HEK293 (cell line): ENCODE measurements at regions not wholly inside any gene's neighbourhood (a gene's known extent, or its start where the extent isn't known, plus 50 kb on each side); places are given as distances from the start of the nearest gene placed in this dataset.

Source experiments
- CTCF ChIA-PET: fragments of 350-600 bp; formaldehyde crosslinking; extraction: SDS; loops from one replicate; lab custom pipeline; 2021; ENCODE audit warnings: antibody characterized with exemption; lab: Yijun Ruan, JAX
- POLR2A ChIA-PET: fragments of 300-600 bp; formaldehyde crosslinking; extraction: SDS; loops from one replicate; lab custom pipeline; 2020; ENCODE audit warnings: antibody characterized with exemption, inconsistent platforms; lab: Yijun Ruan, JAX
- H3K27ac ChIP-seq: fragments of 200-500 bp; sonication (Bioruptor generic); 2 replicates; pipeline ENCODE4 v1.5.1; 2014; ENCODE audit warnings: low read depth, low read length, control low read depth, inconsistent platforms; ENCODE audit errors: extremely low read depth
- H3K36me3 ChIP-seq, 2 experiments: fragments of 200-500 bp in 1 of 2; sonication (Bioruptor generic) in 1 of 2; 1 replicate in 1 of 2; 2 replicates in 1 of 2; pipeline ENCODE4 v1.5.1; 2014 to 2017; ENCODE audit warnings: inconsistent platforms in 2 of 2, low read length in 2 of 2; ENCODE audit not compliant: control insufficient read depth in 2 of 2, insufficient read depth in 1 of 2
- H3K4me1 ChIP-seq: fragments of 200-500 bp; sonication (Bioruptor generic); 2 replicates; pipeline ENCODE4 v1.5.1; 2014; ENCODE audit warnings: mild to moderate bottlenecking, low read length, inconsistent platforms; ENCODE audit not compliant: control insufficient read depth, insufficient read depth
- H3K4me3 ChIP-seq: 2 replicates; pipeline ENCODE4 v1.5.1; 2011; ENCODE audit warnings: low read depth, mild to moderate bottlenecking, control low read depth, low read length, moderate library complexity
- H3K9me3 ChIP-seq: fragments of 200-500 bp; sonication (Bioruptor generic); 2 replicates; pipeline ENCODE4 v1.5.1; 2014; ENCODE audit warnings: low read depth, low read length, inconsistent platforms; ENCODE audit not compliant: control insufficient read depth, insufficient read depth
- YY2 ChIP-seq: fragments of 450-650 bp; formaldehyde crosslinking; IDR thresholded peaks from 2 replicates; pipeline ENCODE4 v1.5.1; 2016; ENCODE audit warnings: missing biosample characterization, missing genetic modification characterization
- ZBTB1 ChIP-seq: fragments of 450-650 bp; formaldehyde crosslinking; IDR thresholded peaks from 2 replicates; pipeline ENCODE4 v1.5.1; 2016; ENCODE audit warnings: missing biosample characterization, missing genetic modification characterization
- ZBTB21 ChIP-seq: fragments of 450-650 bp; formaldehyde crosslinking; IDR thresholded peaks from 2 replicates; pipeline ENCODE4 v1.5.1; 2017; ENCODE audit warnings: missing biosample characterization, missing genetic modification characterization
- ZBTB8A ChIP-seq: fragments of 450-650 bp; formaldehyde crosslinking; IDR thresholded peaks from 2 replicates; pipeline ENCODE4 v1.5.1; 2016; ENCODE audit warnings: missing biosample characterization, missing genetic modification characterization
- ZNF132 ChIP-seq: fragments of 450-650 bp; formaldehyde crosslinking; IDR thresholded peaks from 2 replicates; pipeline ENCODE4 v1.5.1; 2017; ENCODE audit warnings: missing biosample characterization, missing genetic modification characterization, borderline replicate concordance
- ZNF423 ChIP-seq: fragments of 450-650 bp; formaldehyde crosslinking; IDR thresholded peaks from 2 replicates; pipeline ENCODE4 v1.5.1; 2016; ENCODE audit warnings: missing biosample characterization, missing genetic modification characterization
- ZNF514 ChIP-seq: fragments of 450-650 bp; formaldehyde crosslinking; IDR thresholded peaks from 2 replicates; pipeline ENCODE4 v1.5.1; 2016; ENCODE audit warnings: missing biosample characterization, missing genetic modification characterization
- ZNF585B ChIP-seq: fragments of 450-650 bp; formaldehyde crosslinking; IDR thresholded peaks from 2 replicates; pipeline ENCODE4 v1.5.1; 2016; ENCODE audit warnings: missing biosample characterization, missing genetic modification characterization
- ZNF596 ChIP-seq: fragments of 450-650 bp; IDR thresholded peaks from 2 replicates; pipeline ENCODE4 v1.5.0; 2018; ENCODE audit warnings: missing biosample characterization, mild to moderate bottlenecking, missing genetic modification characterization, moderate library complexity
- ZNF677 ChIP-seq: fragments of 450-650 bp; IDR thresholded peaks from 2 replicates; pipeline ENCODE4 v1.5.0; 2018; ENCODE audit warnings: missing biosample characterization, mild to moderate bottlenecking, missing genetic modification characterization, moderate library complexity
- TF ChIP-seq, protein P1 (sequence below): fragments of 450-650 bp; formaldehyde crosslinking; IDR thresholded peaks from 2 replicates; pipeline ENCODE4 v1.5.1; 2017; ENCODE audit warnings: missing biosample characterization, missing genetic modification characterization
- TF ChIP-seq, protein P2 (sequence below): fragments of 450-650 bp; formaldehyde crosslinking; IDR thresholded peaks from 2 replicates; pipeline ENCODE4 v1.5.1; 2016; ENCODE audit warnings: missing biosample characterization, missing genetic modification characterization
- TF ChIP-seq, protein P3 (sequence below): fragments of 450-650 bp; formaldehyde crosslinking; IDR thresholded peaks from 2 replicates; pipeline ENCODE4 v1.5.1; 2017; ENCODE audit warnings: missing biosample characterization, missing genetic modification characterization
- TF ChIP-seq, protein P4 (sequence below): fragments of 450-650 bp; formaldehyde crosslinking; conservative IDR thresholded peaks from 2 replicates; pipeline ENCODE4 v1.5.1; 2016; ENCODE audit warnings: low read depth, missing biosample characterization, missing genetic modification characterization
- TF ChIP-seq, protein P5 (sequence below): fragments of 450-650 bp; formaldehyde crosslinking; IDR thresholded peaks from 2 replicates; pipeline ENCODE4 v1.5.1; 2016; ENCODE audit warnings: missing biosample characterization, missing genetic modification characterization, borderline replicate concordance

DNA sequence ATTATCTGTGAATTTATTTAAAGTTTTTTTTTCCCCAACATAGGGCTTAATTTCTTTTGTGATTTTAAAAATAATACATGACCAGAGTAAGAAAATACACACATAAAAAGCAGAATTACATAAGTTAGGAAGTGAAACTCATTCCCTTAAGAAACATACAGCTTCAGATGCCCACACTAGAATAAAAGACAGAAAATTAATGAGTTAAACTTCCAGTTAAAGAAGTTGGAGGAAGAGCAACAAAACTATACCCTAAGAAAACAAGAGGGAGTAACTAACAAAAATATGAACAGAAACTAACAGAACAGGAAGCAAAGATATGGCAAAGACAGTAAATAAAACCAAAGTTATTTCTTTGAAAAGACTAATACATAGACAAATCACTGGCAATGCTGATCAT is 107.6 kb upstream of the CEP85L start (continued):
- TF ChIP-seq, protein P1, sequence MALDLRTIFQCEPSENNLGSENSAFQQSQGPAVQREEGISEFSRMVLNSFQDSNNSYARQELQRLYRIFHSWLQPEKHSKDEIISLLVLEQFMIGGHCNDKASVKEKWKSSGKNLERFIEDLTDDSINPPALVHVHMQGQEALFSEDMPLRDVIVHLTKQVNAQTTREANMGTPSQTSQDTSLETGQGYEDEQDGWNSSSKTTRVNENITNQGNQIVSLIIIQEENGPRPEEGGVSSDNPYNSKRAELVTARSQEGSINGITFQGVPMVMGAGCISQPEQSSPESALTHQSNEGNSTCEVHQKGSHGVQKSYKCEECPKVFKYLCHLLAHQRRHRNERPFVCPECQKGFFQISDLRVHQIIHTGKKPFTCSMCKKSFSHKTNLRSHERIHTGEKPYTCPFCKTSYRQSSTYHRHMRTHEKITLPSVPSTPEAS (tag by site-specific recombination), result no peak
- no peak for TF ChIP-seq ZNF514 (tag by site-specific recombination)

DNA sequence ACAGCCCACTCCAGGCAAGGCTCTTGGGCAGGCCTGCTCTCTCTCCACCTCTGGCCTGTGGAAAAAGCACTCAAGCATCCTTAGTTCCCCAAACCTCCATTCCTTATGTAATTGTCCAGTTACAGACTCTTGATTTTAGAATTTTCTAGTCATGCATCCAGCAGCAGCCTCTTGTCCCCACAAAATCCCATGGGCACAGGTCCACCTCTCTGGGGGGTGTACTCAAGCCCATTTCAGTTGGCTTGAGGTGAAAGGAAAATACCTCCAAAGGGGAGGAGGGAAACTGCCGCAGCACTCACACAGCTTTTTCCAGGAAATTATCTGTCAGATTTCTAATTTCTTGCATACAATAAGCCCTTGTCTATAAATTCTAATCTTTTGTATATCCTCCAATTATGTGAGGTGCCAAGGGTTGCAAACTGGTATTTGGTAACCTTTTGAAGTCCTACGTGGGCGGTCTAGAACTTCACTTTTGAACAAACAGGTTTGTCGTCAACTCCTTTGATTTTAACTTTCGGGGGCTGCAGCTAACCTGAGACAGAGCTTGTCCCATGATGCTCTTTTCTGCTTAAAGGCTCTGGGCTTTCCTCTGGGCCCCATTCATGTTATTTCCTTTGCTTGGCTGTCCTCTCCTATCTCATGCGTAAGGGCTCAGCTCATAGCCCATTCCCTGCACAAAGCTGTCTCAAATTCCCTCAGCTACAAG is 104.7 kb upstream of the CEP85L start:
- Histone ChIP-seq H3K27ac (no peak overlapping the region), H3K4me3 (no peak overlapping the region), H3K9me3 (no peaks in the 10 kb centered on the region), H3K4me1 (no peaks in the 10 kb centered on the region), H3K36me3 (no peaks in the 10 kb centered on the region)
- CTCF ChIA-PET, result interaction anchor here (0.6 kb wide), 1 partner anchor 73 kb away, joined by 4 read pairs; no protein-coding TSS in a partner anchor
- TF ChIP-seq ZNF677 (tag by site-specific recombination) (no peak), ZNF596 (tag by site-specific recombination) (no peak), ZBTB8A (tag by site-specific recombination) (no peak), ZNF132 (tag by site-specific recombination) (no peak), ZBTB21 (tag by site-specific recombination) (no peak), ZBTB1 (no peak), YY2 (no peak), ZNF585B (no peak), ZNF423 (no peak)
- TF ChIP-seq, protein P2, sequence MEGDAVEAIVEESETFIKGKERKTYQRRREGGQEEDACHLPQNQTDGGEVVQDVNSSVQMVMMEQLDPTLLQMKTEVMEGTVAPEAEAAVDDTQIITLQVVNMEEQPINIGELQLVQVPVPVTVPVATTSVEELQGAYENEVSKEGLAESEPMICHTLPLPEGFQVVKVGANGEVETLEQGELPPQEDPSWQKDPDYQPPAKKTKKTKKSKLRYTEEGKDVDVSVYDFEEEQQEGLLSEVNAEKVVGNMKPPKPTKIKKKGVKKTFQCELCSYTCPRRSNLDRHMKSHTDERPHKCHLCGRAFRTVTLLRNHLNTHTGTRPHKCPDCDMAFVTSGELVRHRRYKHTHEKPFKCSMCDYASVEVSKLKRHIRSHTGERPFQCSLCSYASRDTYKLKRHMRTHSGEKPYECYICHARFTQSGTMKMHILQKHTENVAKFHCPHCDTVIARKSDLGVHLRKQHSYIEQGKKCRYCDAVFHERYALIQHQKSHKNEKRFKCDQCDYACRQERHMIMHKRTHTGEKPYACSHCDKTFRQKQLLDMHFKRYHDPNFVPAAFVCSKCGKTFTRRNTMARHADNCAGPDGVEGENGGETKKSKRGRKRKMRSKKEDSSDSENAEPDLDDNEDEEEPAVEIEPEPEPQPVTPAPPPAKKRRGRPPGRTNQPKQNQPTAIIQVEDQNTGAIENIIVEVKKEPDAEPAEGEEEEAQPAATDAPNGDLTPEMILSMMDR, result no peak
- TF ChIP-seq, protein P3, sequence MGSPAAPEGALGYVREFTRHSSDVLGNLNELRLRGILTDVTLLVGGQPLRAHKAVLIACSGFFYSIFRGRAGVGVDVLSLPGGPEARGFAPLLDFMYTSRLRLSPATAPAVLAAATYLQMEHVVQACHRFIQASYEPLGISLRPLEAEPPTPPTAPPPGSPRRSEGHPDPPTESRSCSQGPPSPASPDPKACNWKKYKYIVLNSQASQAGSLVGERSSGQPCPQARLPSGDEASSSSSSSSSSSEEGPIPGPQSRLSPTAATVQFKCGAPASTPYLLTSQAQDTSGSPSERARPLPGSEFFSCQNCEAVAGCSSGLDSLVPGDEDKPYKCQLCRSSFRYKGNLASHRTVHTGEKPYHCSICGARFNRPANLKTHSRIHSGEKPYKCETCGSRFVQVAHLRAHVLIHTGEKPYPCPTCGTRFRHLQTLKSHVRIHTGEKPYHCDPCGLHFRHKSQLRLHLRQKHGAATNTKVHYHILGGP, result no peak
- TF ChIP-seq, protein P4, sequence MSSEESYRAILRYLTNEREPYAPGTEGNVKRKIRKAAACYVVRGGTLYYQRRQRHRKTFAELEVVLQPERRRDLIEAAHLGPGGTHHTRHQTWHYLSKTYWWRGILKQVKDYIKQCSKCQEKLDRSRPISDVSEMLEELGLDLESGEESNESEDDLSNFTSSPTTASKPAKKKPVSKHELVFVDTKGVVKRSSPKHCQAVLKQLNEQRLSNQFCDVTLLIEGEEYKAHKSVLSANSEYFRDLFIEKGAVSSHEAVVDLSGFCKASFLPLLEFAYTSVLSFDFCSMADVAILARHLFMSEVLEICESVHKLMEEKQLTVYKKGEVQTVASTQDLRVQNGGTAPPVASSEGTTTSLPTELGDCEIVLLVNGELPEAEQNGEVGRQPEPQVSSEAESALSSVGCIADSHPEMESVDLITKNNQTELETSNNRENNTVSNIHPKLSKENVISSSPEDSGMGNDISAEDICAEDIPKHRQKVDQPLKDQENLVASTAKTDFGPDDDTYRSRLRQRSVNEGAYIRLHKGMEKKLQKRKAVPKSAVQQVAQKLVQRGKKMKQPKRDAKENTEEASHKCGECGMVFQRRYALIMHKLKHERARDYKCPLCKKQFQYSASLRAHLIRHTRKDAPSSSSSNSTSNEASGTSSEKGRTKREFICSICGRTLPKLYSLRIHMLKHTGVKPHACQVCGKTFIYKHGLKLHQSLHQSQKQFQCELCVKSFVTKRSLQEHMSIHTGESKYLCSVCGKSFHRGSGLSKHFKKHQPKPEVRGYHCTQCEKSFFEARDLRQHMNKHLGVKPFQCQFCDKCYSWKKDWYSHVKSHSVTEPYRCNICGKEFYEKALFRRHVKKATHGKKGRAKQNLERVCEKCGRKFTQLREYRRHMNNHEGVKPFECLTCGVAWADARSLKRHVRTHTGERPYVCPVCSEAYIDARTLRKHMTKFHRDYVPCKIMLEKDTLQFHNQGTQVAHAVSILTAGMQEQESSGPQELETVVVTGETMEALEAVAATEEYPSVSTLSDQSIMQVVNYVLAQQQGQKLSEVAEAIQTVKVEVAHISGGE, result no peak
- TF ChIP-seq, protein P5, sequence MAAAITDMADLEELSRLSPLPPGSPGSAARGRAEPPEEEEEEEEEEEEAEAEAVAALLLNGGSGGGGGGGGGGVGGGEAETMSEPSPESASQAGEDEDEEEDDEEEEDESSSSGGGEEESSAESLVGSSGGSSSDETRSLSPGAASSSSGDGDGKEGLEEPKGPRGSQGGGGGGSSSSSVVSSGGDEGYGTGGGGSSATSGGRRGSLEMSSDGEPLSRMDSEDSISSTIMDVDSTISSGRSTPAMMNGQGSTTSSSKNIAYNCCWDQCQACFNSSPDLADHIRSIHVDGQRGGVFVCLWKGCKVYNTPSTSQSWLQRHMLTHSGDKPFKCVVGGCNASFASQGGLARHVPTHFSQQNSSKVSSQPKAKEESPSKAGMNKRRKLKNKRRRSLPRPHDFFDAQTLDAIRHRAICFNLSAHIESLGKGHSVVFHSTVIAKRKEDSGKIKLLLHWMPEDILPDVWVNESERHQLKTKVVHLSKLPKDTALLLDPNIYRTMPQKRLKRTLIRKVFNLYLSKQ, result no peak
- POLR2A ChIA-PET, result no interaction called here
